Spleen (tissue), 7 donors: ENCODE measurements at regions not wholly inside any gene's neighbourhood (a gene's known extent, or its start where the extent isn't known, plus 50 kb on each side); places are given as distances from the start of the nearest gene placed in this dataset.

ENCODE experiments used
- POLR2A ChIP-seq, 3 donors: fragments of 450-650 bp; IDR thresholded peaks; one replicate each; pipeline ENCODE4 v1.5.1; 2017; ENCODE audit warnings: antibody characterized with exemption in 3 of 3, mild to moderate bottlenecking in 1 of 3
- POLR2AphosphoS5 ChIP-seq, 3 donors: sonication (generic); formaldehyde crosslinking; IDR thresholded peaks; one replicate each; pipeline ENCODE4 v1.5.1; 2017; ENCODE audit warnings: antibody characterized with exemption in 3 of 3
- TF ChIP-seq, protein P1 (sequence below), 11 experiments: fragments of 200-600 bp in 7 of 11; fragments of 450-650 bp in 4 of 11; sonication (generic) in 4 of 11; IDR thresholded peaks in 8 of 11; conservative IDR thresholded peaks in 3 of 11; 1 replicate in 7 of 11; 2 replicates in 4 of 11; pipeline versions ENCODE4 v1.4.0 to v1.8.0; 2016 to 2021; ENCODE audit warnings: antibody characterized with exemption in 11 of 11, inconsistent platforms in 4 of 11, mild to moderate bottlenecking in 1 of 11
- donor health status: DM: no; HTN: no; CAD: no; lungs with moderate emphysema.
- donor health status: DM: no; HTN: no; CAD: no.
- donor health status: DM: no; HTN: no; CAD: no.

DNA sequence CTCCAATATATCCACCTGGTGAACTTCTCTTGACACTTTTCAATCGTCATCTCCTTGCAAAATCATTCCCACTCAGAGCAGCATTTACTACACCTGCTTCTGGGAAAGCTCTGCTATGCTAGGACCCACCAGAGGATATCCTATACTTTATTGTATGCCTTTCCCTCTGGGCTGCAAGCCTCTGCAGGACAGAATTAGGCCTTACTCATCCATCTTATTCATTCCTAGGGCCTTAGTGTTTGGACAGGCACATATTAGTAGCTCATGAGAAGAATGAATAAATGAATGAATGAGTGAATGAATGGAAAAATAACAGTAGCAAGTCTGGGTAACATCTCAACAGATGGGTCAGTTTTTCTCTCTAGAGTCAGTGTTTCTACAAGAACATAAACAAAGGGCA lies 216.1 kb downstream of the MAFB start:
- TF ChIP-seq, protein P1, sequence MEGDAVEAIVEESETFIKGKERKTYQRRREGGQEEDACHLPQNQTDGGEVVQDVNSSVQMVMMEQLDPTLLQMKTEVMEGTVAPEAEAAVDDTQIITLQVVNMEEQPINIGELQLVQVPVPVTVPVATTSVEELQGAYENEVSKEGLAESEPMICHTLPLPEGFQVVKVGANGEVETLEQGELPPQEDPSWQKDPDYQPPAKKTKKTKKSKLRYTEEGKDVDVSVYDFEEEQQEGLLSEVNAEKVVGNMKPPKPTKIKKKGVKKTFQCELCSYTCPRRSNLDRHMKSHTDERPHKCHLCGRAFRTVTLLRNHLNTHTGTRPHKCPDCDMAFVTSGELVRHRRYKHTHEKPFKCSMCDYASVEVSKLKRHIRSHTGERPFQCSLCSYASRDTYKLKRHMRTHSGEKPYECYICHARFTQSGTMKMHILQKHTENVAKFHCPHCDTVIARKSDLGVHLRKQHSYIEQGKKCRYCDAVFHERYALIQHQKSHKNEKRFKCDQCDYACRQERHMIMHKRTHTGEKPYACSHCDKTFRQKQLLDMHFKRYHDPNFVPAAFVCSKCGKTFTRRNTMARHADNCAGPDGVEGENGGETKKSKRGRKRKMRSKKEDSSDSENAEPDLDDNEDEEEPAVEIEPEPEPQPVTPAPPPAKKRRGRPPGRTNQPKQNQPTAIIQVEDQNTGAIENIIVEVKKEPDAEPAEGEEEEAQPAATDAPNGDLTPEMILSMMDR (IDR thresholded peaks at IDR 0.05 in 8 of 11, conservative IDR thresholded peaks at IDR 0.05 in 3 of 11): no peak
- TF ChIP-seq POLR2AphosphoS5 (IDR thresholded peaks at IDR 0.05) (no peak), POLR2A (IDR thresholded peaks at IDR 0.05) (no peak)
